OCI-LY1 (cell line): ENCODE measurements at regions not wholly inside any gene's neighbourhood (a gene's known extent, or its start where the extent isn't known, plus 50 kb on each side); places are given as distances from the start of the nearest gene placed in this dataset.
"Not testable (repeated sequence)": the region's sequence is repeated elsewhere in the genome, so short reads cannot be mapped to it uniquely, and the experiment has no call there.

Source experiments
- H2AFZ ChIP-seq: fragments of 200-600 bp; sonication (generic), shearing (Covaris generic); 2 replicates; pipeline ENCODE4 v1.6.0; 2014; ENCODE audit warnings: antibody characterized with exemption, mild to moderate bottlenecking, low read length
- H3F3A ChIP-seq: fragments of 200-600 bp; sonication (generic), shearing (Covaris generic); 2 replicates; pipeline ENCODE4 v1.6.0; 2014; ENCODE audit warnings: mild to moderate bottlenecking, antibody characterized with exemption, low read length, moderate library complexity; ENCODE audit not compliant: insufficient read depth
- H3K27ac ChIP-seq: fragments of 200-600 bp; sonication (generic); 2 replicates; pipeline ENCODE4 v1.5.1; 2014; ENCODE audit warnings: low read length, mixed run types, mild to moderate bottlenecking, low read depth; ENCODE audit not compliant: poor library complexity, severe bottlenecking
- H3K27me3 ChIP-seq: fragments of 200-600 bp; sonication (generic); 2 replicates; pipeline ENCODE4 v1.6.0; 2014; ENCODE audit warnings: antibody characterized with exemption, mild to moderate bottlenecking, low read length, moderate library complexity; ENCODE audit not compliant: insufficient read depth
- H3K36me3 ChIP-seq: fragments of 200-600 bp; sonication (generic); 2 replicates; pipeline ENCODE4 v1.6.1; 2014; ENCODE audit warnings: mild to moderate bottlenecking, antibody characterized with exemption, low read length, moderate library complexity, mixed read lengths; ENCODE audit not compliant: insufficient read depth
- H3K4me1 ChIP-seq: fragments of 200-600 bp; sonication (generic); 2 replicates; pipeline ENCODE4 v1.5.1; 2014; ENCODE audit warnings: mild to moderate bottlenecking, low read length, moderate library complexity; ENCODE audit not compliant: insufficient read depth, severe bottlenecking
- H3K4me2 ChIP-seq: fragments of 200-600 bp; sonication (generic), shearing (Covaris generic); 2 replicates; pipeline ENCODE4 v1.6.1; 2014; ENCODE audit warnings: low read length
- H3K4me3 ChIP-seq: fragments of 200-600 bp; sonication (generic); 2 replicates; pipeline ENCODE4 v1.5.1; 2014; ENCODE audit warnings: low read length, low read depth, mild to moderate bottlenecking, mixed read lengths; ENCODE audit not compliant: poor library complexity, severe bottlenecking
- H3K79me2 ChIP-seq: fragments of 200-600 bp; shearing (Covaris generic); 2 replicates; pipeline ENCODE4 v1.6.1; 2016; ENCODE audit warnings: mixed run types, low read length, mixed read lengths; ENCODE audit not compliant: insufficient read depth
- H3K9ac ChIP-seq: fragments of 200-600 bp; sonication (generic), shearing (Covaris generic); 2 replicates; pipeline ENCODE4 v1.6.1; 2014; ENCODE audit warnings: mild to moderate bottlenecking, low read length, mixed read lengths
- H3K9me2 ChIP-seq: fragments of 200-600 bp; sonication (generic), shearing (Covaris generic); 2 replicates; pipeline ENCODE4 v1.6.1; 2014; ENCODE audit warnings: low read depth, mild to moderate bottlenecking, low read length, mixed read lengths
- H3K9me3 ChIP-seq: fragments of 200-600 bp; shearing (Covaris generic); 2 replicates; pipeline ENCODE4 v1.6.1; 2014; ENCODE audit warnings: low read length, mixed read lengths
- H4K20me1 ChIP-seq: fragments of 200-600 bp; sonication (generic), shearing (Covaris generic); 2 replicates; pipeline ENCODE4 v1.6.0; 2016; ENCODE audit warnings: mild to moderate bottlenecking, low read length; ENCODE audit not compliant: insufficient read depth
- CTCF ChIP-seq: fragments of 200-600 bp; sonication (generic), shearing (Covaris generic); IDR thresholded peaks from 2 replicates; pipeline ENCODE4 v1.5.1; 2017; ENCODE audit warnings: mild to moderate bottlenecking, antibody characterized with exemption, low read length, moderate library complexity, mixed read lengths
- EZH2 ChIP-seq: fragments of 200-600 bp; sonication (generic), shearing (Covaris generic); IDR thresholded peaks from 2 replicates; pipeline ENCODE4 v1.8.0; 2017; ENCODE audit warnings: borderline replicate concordance, mixed run types, mild to moderate bottlenecking, antibody characterized with exemption, low read length, moderate library complexity, mixed read lengths

- Histone ChIP-seq H3F3A (no peaks in the 10 kb centered on the region), H2AFZ (no peak overlapping the region), H3K4me1 (no peaks in the 10 kb centered on the region), H3K4me2 (no peak overlapping the region), H3K27me3 (no peaks in the 10 kb centered on the region), H3K27ac (no peak overlapping the region), H3K36me3 (no peaks in the 10 kb centered on the region), H3K4me3 (no peak overlapping the region), H3K9ac (no peak overlapping the region), H3K79me2 (no peaks in the 10 kb centered on the region), H3K9me3 (no peaks in the 10 kb centered on the region), H4K20me1 (no peaks in the 10 kb centered on the region), H3K9me2 (no peaks in the 10 kb centered on the region)
- TF ChIP-seq EZH2 (no peak), CTCF (no peak)
Measured at GRCh38 chr5:116772152-116772501, 197.5 kb upstream of the SEMA6A start.

GRCh38 chr5:116771466-116772151, 197.0 kb upstream of the SEMA6A start:
- Histone ChIP-seq H3K4me3 (no peak overlapping the region), H3K9ac (no peak overlapping the region), H3K79me2 (no peaks in the 10 kb centered on the region)

GRCh38 chr5:116769953-116770352, 195.3 kb upstream of the SEMA6A start:
- not testable (repeated sequence) for H3K4me1 ChIP-seq, H3F3A ChIP-seq, H3K9me2 ChIP-seq, H3K9me3 ChIP-seq, H3K9ac ChIP-seq, H3K27ac ChIP-seq, H3K27me3 ChIP-seq, H3K36me3 ChIP-seq, H3K4me3 ChIP-seq, H2AFZ ChIP-seq, H3K4me2 ChIP-seq, H3K79me2 ChIP-seq, H4K20me1 ChIP-seq

More at GRCh38 chr5:116771466-116772151, 197.0 kb upstream of the SEMA6A start:
- TF ChIP-seq CTCF (no peak), EZH2 (no peak)
- Histone ChIP-seq H4K20me1 (no peaks in the 10 kb centered on the region), H3K36me3 (no peaks in the 10 kb centered on the region), H2AFZ (no peak overlapping the region), H3K4me2 (no peak overlapping the region), H3K9me3 (no peaks in the 10 kb centered on the region), H3K27ac (no peak overlapping the region), H3F3A (no peaks in the 10 kb centered on the region), H3K9me2 (no peaks in the 10 kb centered on the region), H3K27me3 (no peaks in the 10 kb centered on the region), H3K4me1 (no peaks in the 10 kb centered on the region)

- H3K9me2 ChIP-seq: no peaks in the 10 kb centered on the region
- no peaks in the 10 kb centered on the region for H3K9me3 ChIP-seq
- no peak overlapping the region for H3K9ac ChIP-seq
- H4K20me1 ChIP-seq: no peaks in the 10 kb centered on the region
- no peaks in the 10 kb centered on the region for H3K79me2 ChIP-seq
- no peaks in the 10 kb centered on the region for H3K36me3 ChIP-seq
- H3K27me3 ChIP-seq: no peaks in the 10 kb centered on the region
- no peak overlapping the region for H3K27ac ChIP-seq
- H3K4me1 ChIP-seq: no peaks in the 10 kb centered on the region
- H3K4me3 ChIP-seq: no peak overlapping the region
- H3K4me2 ChIP-seq: no peak overlapping the region
- no peaks in the 10 kb centered on the region for H3F3A ChIP-seq
- no peak overlapping the region for H2AFZ ChIP-seq
- TF ChIP-seq CTCF (no peak), EZH2 (no peak)
Measured at GRCh38 chr5:116769470-116769869, 194.8 kb upstream of the SEMA6A start.
